NCI-H526 treated with DMSO at 0.1 percent for 48 hours (cell line): ENCODE measurements at regions not wholly inside any gene's neighbourhood (a gene's known extent, or its start where the extent isn't known, plus 50 kb on each side); places are given as distances from the start of the nearest gene placed in this dataset.

ENCODE experiments used
- DNase-seq: peaks from one replicate; lab custom pipeline; 2025; lab: John Stamatoyannopoulos, UW

- no peak for DNase-seq
These were observed 210.7 kb upstream of the DMRT1 start for GRCh38 chr9:630817-631216.

- DNase-seq: no peak
These were observed 209.9 kb upstream of the DMRT1 start for GRCh38 chr9:631596-631995.

GRCh38 chr9:633461-633860 is 208.0 kb upstream of the DMRT1 start:
- no peak for DNase-seq

GRCh38 chr9:636931-637591 is 204.4 kb upstream of the DMRT1 start:
- no peak for DNase-seq

- no peak for DNase-seq
These were observed 203.3 kb upstream of the DMRT1 start for GRCh38 chr9:638152-638551.

- DNase-seq: no peak
These were observed 199.5 kb upstream of the DMRT1 start for GRCh38 chr9:642014-642413.

- DNase-seq: no peak
These were observed 197.5 kb upstream of the DMRT1 start for GRCh38 chr9:643966-644365.

GRCh38 chr9:647522-647921 is 194.0 kb upstream of the DMRT1 start:
- DNase-seq: no peak

GRCh38 chr9:649128-650074 is 192.1 kb upstream of the DMRT1 start:
- DNase-seq: peak; percentile 14

- DNase-seq: no peak
These were observed 191.1 kb upstream of the DMRT1 start for GRCh38 chr9:650362-650761.

GRCh38 chr9:651371-651770 is 190.1 kb upstream of the DMRT1 start:
- no peak for DNase-seq

GRCh38 chr9:652914-653313 is 188.6 kb upstream of the DMRT1 start:
- no peak for DNase-seq

GRCh38 chr9:653421-653820 is 188.1 kb upstream of the DMRT1 start:
- peak; percentile 12 for DNase-seq

GRCh38 chr9:653856-654387 is 187.6 kb upstream of the DMRT1 start:
- DNase-seq: no peak

GRCh38 chr9:655875-656274 is 185.6 kb upstream of the DMRT1 start:
- no peak for DNase-seq

GRCh38 chr9:656926-657568 is 184.4 kb upstream of the DMRT1 start:
- DNase-seq: no peak

- DNase-seq: no peak
These were observed 182.2 kb upstream of the DMRT1 start for GRCh38 chr9:659286-659685.

- DNase-seq: no peak
These were observed 181.3 kb upstream of the DMRT1 start for GRCh38 chr9:660227-660626.

- DNase-seq: no peak
These were observed 178.0 kb upstream of the DMRT1 start for GRCh38 chr9:663541-663940.

- DNase-seq: no peak
These were observed 176.2 kb upstream of the DMRT1 start for GRCh38 chr9:665296-665695.

- DNase-seq: no peak
These were observed 169.5 kb upstream of the DMRT1 start for GRCh38 chr9:671997-672396.

- no peak for DNase-seq
These were observed 168.6 kb upstream of the DMRT1 start for GRCh38 chr9:672851-673250.
